ENCODE measurements at regions not wholly inside any gene's neighbourhood (a gene's known extent, or its start where the extent isn't known, plus 50 kb on each side); places are given as distances from the start of the nearest gene placed in this dataset.

GRCh38 chr14:83128783-83129182, 1595.1 kb upstream of the SEL1L start:
- H3K27ac ChIP-seq (ENCODE audit: low read depth in 1 of 2, low read length in 1 of 2): no peak overlapping the region
- DNase-seq (no peak), ATAC-seq (ENCODE audit: insufficient read depth, low FRiP score) (no peak)
- no peaks in the 10 kb centered on the region for H3K9me3 ChIP-seq (ENCODE audit: control insufficient read depth in 4 of 4, insufficient read depth in 3 of 4, low read length in 3 of 4)
- 76 to 82% methylated on average over 4 of the region's 4 CpGs for WGBS, 2 donors
- no peaks in the 10 kb centered on the region for H3K27me3 ChIP-seq (ENCODE audit: control insufficient read depth in 3 of 3, insufficient read depth in 3 of 3, low read length in 2 of 3)
- TF ChIP-seq CTCF (IDR thresholded peaks at IDR 0.05; ENCODE audit: control extremely low read depth, extremely low read depth): no peak
- H3K4me1 ChIP-seq (ENCODE audit: control insufficient read depth in 5 of 5, insufficient read depth in 5 of 5, low read length in 5 of 5): peaks cover 0 to under 1% (median 0%) of the 10 kb centered on the region in 5 donors
- no peak overlapping the region for H3K4me3 ChIP-seq
- no peak overlapping the region for H3K9ac ChIP-seq (ENCODE audit: insufficient read depth in 1 of 2, low read length in 2 of 2)
- no peaks in the 10 kb centered on the region for H3K36me3 ChIP-seq (ENCODE audit: control insufficient read depth in 4 of 4, insufficient read depth in 4 of 4, low read length in 4 of 4)

DNA sequence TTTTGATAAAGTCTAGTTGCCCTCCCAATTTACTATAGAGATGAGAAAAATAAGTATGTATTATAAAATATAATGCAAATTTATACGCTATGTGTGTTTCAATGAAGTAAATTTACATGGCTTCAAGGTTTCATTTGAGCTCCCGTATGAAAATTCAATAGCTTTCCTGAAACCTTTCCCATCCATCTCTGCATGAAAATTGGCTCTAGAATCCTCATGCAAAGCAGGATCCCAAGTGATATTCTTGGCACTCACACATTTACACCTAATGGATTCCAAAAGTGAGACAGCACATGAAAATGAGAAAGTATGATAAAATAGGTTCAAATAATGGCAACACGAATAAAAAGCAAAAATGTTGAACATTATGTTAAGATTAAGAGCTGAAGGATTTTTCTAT, 1595.8 kb upstream of the SEL1L start:
- ATAC-seq (ENCODE audit: insufficient read depth, low FRiP score): no peak
- DNase-seq: no peak
- Histone ChIP-seq H3K27me3 (ENCODE audit: control insufficient read depth in 3 of 3, insufficient read depth in 3 of 3, low read length in 2 of 3) (no peaks in the 10 kb centered on the region), H3K4me1 (ENCODE audit: control insufficient read depth in 5 of 5, insufficient read depth in 5 of 5, low read length in 5 of 5) (peaks cover 0 to 6% (median 0%) of the 10 kb centered on the region in 5 donors), H3K36me3 (ENCODE audit: control insufficient read depth in 4 of 4, insufficient read depth in 4 of 4, low read length in 4 of 4) (no peaks in the 10 kb centered on the region), H3K9me3 (ENCODE audit: control insufficient read depth in 4 of 4, insufficient read depth in 3 of 4, low read length in 3 of 4) (no peaks in the 10 kb centered on the region), H3K27ac (ENCODE audit: low read depth in 1 of 2, low read length in 1 of 2) (no peak overlapping the region), H3K9ac (ENCODE audit: insufficient read depth in 1 of 2, low read length in 2 of 2) (no peak overlapping the region), H3K4me3 (no peak overlapping the region)
- WGBS, 2 donors: 90 to 91% methylated on average over 3 of the region's 3 CpGs
- TF ChIP-seq CTCF (IDR thresholded peaks at IDR 0.05; ENCODE audit: control extremely low read depth, extremely low read depth): no peak

GRCh38 chr14:83133981-83134645, 1600.5 kb upstream of the SEL1L start:
- no peak for TF ChIP-seq CTCF (IDR thresholded peaks at IDR 0.05; ENCODE audit: control extremely low read depth, extremely low read depth)
- Histone ChIP-seq H3K27me3 (ENCODE audit: control insufficient read depth in 3 of 3, insufficient read depth in 3 of 3, low read length in 2 of 3) (no peaks in the 10 kb centered on the region), H3K9ac (ENCODE audit: insufficient read depth in 1 of 2, low read length in 2 of 2) (no peak overlapping the region), H3K27ac (ENCODE audit: low read depth in 1 of 2, low read length in 1 of 2) (no peak overlapping the region), H3K4me1 (ENCODE audit: control insufficient read depth in 5 of 5, insufficient read depth in 5 of 5, low read length in 5 of 5) (peaks cover 0 to 6% (median 0%) of the 10 kb centered on the region in 5 donors), H3K36me3 (ENCODE audit: control insufficient read depth in 4 of 4, insufficient read depth in 4 of 4, low read length in 4 of 4) (no peaks in the 10 kb centered on the region), H3K9me3 (ENCODE audit: control insufficient read depth in 4 of 4, insufficient read depth in 3 of 4, low read length in 3 of 4) (no peaks in the 10 kb centered on the region), H3K4me3 (no peak overlapping the region)
- WGBS, 2 donors: 62 to 65% methylated on average over 9 of the region's 9 CpGs
- DNase-seq (peak in 2 of 3 donors; percentile 11 to 36), ATAC-seq (ENCODE audit: insufficient read depth, low FRiP score) (no peak)

DNA sequence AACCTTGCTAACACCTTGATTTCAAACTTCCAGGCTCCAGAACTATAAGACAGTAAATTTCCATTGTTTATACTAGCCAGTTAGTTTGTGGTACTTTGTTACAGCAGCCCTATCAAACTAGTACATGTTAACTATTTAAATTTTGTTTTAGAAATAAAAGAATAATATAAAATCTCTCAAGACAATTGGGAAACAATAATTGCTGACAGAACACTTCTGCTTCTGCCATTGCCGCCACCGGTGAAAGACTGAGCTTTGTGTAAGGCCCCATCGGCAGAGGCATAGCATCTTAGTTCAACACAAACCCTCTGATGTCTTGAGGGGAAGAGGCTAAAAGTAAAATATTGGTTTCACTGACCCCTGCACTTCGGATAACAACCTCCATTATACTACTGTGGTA, 1607.1 kb upstream of the SEL1L start:
- Histone ChIP-seq H3K9ac (ENCODE audit: insufficient read depth in 1 of 2, low read length in 2 of 2) (no peak overlapping the region), H3K36me3 (ENCODE audit: control insufficient read depth in 4 of 4, insufficient read depth in 4 of 4, low read length in 4 of 4) (no peaks in the 10 kb centered on the region), H3K27ac (ENCODE audit: low read depth in 1 of 2, low read length in 1 of 2) (no peak overlapping the region), H3K4me1 (ENCODE audit: control insufficient read depth in 5 of 5, insufficient read depth in 5 of 5, low read length in 5 of 5) (no peaks in the 10 kb centered on the region), H3K9me3 (ENCODE audit: control insufficient read depth in 4 of 4, insufficient read depth in 3 of 4, low read length in 3 of 4) (no peaks in the 10 kb centered on the region), H3K4me3 (no peak overlapping the region), H3K27me3 (ENCODE audit: control insufficient read depth in 3 of 3, insufficient read depth in 3 of 3, low read length in 2 of 3) (no peaks in the 10 kb centered on the region)
- WGBS, 2 donors: 80 to 88% methylated on average over 4 of the region's 4 CpGs
- TF ChIP-seq CTCF (IDR thresholded peaks at IDR 0.05; ENCODE audit: control extremely low read depth, extremely low read depth): no peak
- ATAC-seq (ENCODE audit: insufficient read depth, low FRiP score): no peak
- DNase-seq: no peak
